Liver (tissue), 3 donors: ENCODE measurements at regions not wholly inside any gene's neighbourhood (a gene's known extent, or its start where the extent isn't known, plus 50 kb on each side); places are given as distances from the start of the nearest gene placed in this dataset.

Experiments
- EGR1 ChIP-seq, 2 donors: IDR thresholded peaks; 2 replicates each; pipeline ENCODE4 v1.6.1; 2016 to 2018; ENCODE audit warnings: antibody characterized with exemption in 2 of 2, low read depth in 2 of 2
- FOXA1 ChIP-seq: IDR thresholded peaks from 2 replicates; pipeline ENCODE4 v1.6.1; 2016; ENCODE audit warnings: antibody characterized with exemption
- GABPA ChIP-seq, 2 donors: IDR thresholded peaks in 1 of 2; conservative IDR thresholded peaks in 1 of 2; 2 replicates each; pipeline ENCODE4 v1.6.1; 2016; ENCODE audit warnings: antibody characterized with exemption in 2 of 2, mild to moderate bottlenecking in 1 of 2, moderate library complexity in 1 of 2
- MAX ChIP-seq: IDR thresholded peaks from 2 replicates; pipeline ENCODE4 v1.6.1; 2016; ENCODE audit warnings: antibody characterized with exemption
- RAD21 ChIP-seq, 2 donors: IDR thresholded peaks; 2 replicates each; pipeline ENCODE4 v1.6.1; 2016; ENCODE audit warnings: antibody characterized with exemption in 2 of 2, mild to moderate bottlenecking in 2 of 2
- RXRA ChIP-seq, 2 donors: IDR thresholded peaks; 2 replicates each; pipeline ENCODE4 v1.6.1; 2017 to 2018; ENCODE audit warnings: antibody characterized with exemption in 2 of 2, mild to moderate bottlenecking in 1 of 2
- SP1 ChIP-seq: IDR thresholded peaks from 2 replicates; pipeline ENCODE4 v1.6.1; 2018; ENCODE audit warnings: antibody characterized with exemption, mild to moderate bottlenecking
- TAF1 ChIP-seq: conservative IDR thresholded peaks from 2 replicates; pipeline ENCODE4 v1.6.1; 2016; ENCODE audit warnings: antibody characterized with exemption, mild to moderate bottlenecking
- YY1 ChIP-seq: IDR thresholded peaks from 2 replicates; pipeline ENCODE4 v1.6.1; 2016; ENCODE audit warnings: antibody characterized with exemption, mild to moderate bottlenecking
- TF ChIP-seq, protein P1 (sequence below): fragments of 150-350 bp; IDR thresholded peaks from 2 replicates; pipeline ENCODE4 v1.5.1; 2017; ENCODE audit warnings: improper control_type of control experiment, low read depth, low read length; ENCODE audit not compliant: missing input control
- TF ChIP-seq, protein P2 (sequence below): IDR thresholded peaks from 2 replicates; pipeline ENCODE4 v1.6.1; 2016; ENCODE audit warnings: antibody characterized with exemption
- TF ChIP-seq, protein P3 (sequence below): IDR thresholded peaks from 2 replicates; pipeline ENCODE4 v1.6.1; 2016; ENCODE audit warnings: antibody characterized with exemption, mild to moderate bottlenecking
- donor health status: healthy.
- donor health status: healthy.

GRCh38 chr4:1534095-1534872 is 128.0 kb upstream of the NKX1-1 start:
- TF ChIP-seq RAD21 (IDR thresholded peaks at IDR 0.05): no peak
- TF ChIP-seq, protein P1, sequence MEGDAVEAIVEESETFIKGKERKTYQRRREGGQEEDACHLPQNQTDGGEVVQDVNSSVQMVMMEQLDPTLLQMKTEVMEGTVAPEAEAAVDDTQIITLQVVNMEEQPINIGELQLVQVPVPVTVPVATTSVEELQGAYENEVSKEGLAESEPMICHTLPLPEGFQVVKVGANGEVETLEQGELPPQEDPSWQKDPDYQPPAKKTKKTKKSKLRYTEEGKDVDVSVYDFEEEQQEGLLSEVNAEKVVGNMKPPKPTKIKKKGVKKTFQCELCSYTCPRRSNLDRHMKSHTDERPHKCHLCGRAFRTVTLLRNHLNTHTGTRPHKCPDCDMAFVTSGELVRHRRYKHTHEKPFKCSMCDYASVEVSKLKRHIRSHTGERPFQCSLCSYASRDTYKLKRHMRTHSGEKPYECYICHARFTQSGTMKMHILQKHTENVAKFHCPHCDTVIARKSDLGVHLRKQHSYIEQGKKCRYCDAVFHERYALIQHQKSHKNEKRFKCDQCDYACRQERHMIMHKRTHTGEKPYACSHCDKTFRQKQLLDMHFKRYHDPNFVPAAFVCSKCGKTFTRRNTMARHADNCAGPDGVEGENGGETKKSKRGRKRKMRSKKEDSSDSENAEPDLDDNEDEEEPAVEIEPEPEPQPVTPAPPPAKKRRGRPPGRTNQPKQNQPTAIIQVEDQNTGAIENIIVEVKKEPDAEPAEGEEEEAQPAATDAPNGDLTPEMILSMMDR: no peak
- TF ChIP-seq TAF1: no peak
- no peak for TF ChIP-seq YY1
- TF ChIP-seq MAX: no peak
- TF ChIP-seq, protein P2, sequence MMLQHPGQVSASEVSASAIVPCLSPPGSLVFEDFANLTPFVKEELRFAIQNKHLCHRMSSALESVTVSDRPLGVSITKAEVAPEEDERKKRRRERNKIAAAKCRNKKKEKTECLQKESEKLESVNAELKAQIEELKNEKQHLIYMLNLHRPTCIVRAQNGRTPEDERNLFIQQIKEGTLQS: no peak
- TF ChIP-seq SP1: no peak
- TF ChIP-seq EGR1 (IDR thresholded peaks at IDR 0.05; ENCODE audit: low read depth in 2 of 2): no peak
- TF ChIP-seq FOXA1: no peak
- TF ChIP-seq, protein P3, sequence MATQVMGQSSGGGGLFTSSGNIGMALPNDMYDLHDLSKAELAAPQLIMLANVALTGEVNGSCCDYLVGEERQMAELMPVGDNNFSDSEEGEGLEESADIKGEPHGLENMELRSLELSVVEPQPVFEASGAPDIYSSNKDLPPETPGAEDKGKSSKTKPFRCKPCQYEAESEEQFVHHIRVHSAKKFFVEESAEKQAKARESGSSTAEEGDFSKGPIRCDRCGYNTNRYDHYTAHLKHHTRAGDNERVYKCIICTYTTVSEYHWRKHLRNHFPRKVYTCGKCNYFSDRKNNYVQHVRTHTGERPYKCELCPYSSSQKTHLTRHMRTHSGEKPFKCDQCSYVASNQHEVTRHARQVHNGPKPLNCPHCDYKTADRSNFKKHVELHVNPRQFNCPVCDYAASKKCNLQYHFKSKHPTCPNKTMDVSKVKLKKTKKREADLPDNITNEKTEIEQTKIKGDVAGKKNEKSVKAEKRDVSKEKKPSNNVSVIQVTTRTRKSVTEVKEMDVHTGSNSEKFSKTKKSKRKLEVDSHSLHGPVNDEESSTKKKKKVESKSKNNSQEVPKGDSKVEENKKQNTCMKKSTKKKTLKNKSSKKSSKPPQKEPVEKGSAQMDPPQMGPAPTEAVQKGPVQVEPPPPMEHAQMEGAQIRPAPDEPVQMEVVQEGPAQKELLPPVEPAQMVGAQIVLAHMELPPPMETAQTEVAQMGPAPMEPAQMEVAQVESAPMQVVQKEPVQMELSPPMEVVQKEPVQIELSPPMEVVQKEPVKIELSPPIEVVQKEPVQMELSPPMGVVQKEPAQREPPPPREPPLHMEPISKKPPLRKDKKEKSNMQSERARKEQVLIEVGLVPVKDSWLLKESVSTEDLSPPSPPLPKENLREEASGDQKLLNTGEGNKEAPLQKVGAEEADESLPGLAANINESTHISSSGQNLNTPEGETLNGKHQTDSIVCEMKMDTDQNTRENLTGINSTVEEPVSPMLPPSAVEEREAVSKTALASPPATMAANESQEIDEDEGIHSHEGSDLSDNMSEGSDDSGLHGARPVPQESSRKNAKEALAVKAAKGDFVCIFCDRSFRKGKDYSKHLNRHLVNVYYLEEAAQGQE: no peak
- TF ChIP-seq RXRA (IDR thresholded peaks at IDR 0.05): no peak
- no peak for TF ChIP-seq GABPA (IDR thresholded peaks at IDR 0.05 in 1 of 2, conservative IDR thresholded peaks at IDR 0.05 in 1 of 2)
